NCI-H146 (cell line): ENCODE measurements at regions not wholly inside any gene's neighbourhood (a gene's known extent, or its start where the extent isn't known, plus 50 kb on each side); places are given as distances from the start of the nearest gene placed in this dataset.
"Not testable (repeated sequence)": the region's sequence is repeated elsewhere in the genome, so short reads cannot be mapped to it uniquely, and the experiment has no call there.

Experiments used
- DNase-seq: peaks from one replicate; lab custom pipeline; 2025; lab: John Stamatoyannopoulos, UW

GRCh38 chr3:174336784-174337183 is 522.4 kb upstream of the NAALADL2 start:
- no peak for DNase-seq

- DNase-seq: no peak
Measured at GRCh38 chr3:174337227-174337626, 521.9 kb upstream of the NAALADL2 start.

- peak; percentile 30 for DNase-seq
Measured at GRCh38 chr3:174340624-174341587, 518.2 kb upstream of the NAALADL2 start.

GRCh38 chr3:174342171-174342570 is 517.0 kb upstream of the NAALADL2 start:
- no peak for DNase-seq

GRCh38 chr3:174342941-174343501 is 516.1 kb upstream of the NAALADL2 start:
- DNase-seq: no peak

- no peak for DNase-seq
Measured at GRCh38 chr3:174346141-174346540, 513.0 kb upstream of the NAALADL2 start.

GRCh38 chr3:174346571-174346970 is 512.6 kb upstream of the NAALADL2 start:
- DNase-seq: no peak

- no peak for DNase-seq
Measured at GRCh38 chr3:174347474-174348138, 511.5 kb upstream of the NAALADL2 start.

GRCh38 chr3:174352227-174352626 is 506.9 kb upstream of the NAALADL2 start:
- DNase-seq: no peak

- DNase-seq: peak; percentile 66
Measured at GRCh38 chr3:174355505-174355904, 503.6 kb upstream of the NAALADL2 start.

GRCh38 chr3:174356596-174356995 is 502.5 kb upstream of the NAALADL2 start:
- no peak for DNase-seq

GRCh38 chr3:174358252-174358651 is 500.9 kb upstream of the NAALADL2 start:
- no peak for DNase-seq

GRCh38 chr3:174362556-174362955 is 496.6 kb upstream of the NAALADL2 start:
- no peak for DNase-seq

- DNase-seq: no peak
Measured at GRCh38 chr3:174363256-174363655, 495.9 kb upstream of the NAALADL2 start.

GRCh38 chr3:174365796-174366195 is 493.3 kb upstream of the NAALADL2 start:
- DNase-seq: no peak

- not testable (repeated sequence) for DNase-seq
Measured at GRCh38 chr3:174366904-174367303, 492.2 kb upstream of the NAALADL2 start.

- no peak for DNase-seq
Measured at GRCh38 chr3:174376346-174376745, 482.8 kb upstream of the NAALADL2 start.

GRCh38 chr3:174377096-174377495 is 482.0 kb upstream of the NAALADL2 start:
- no peak for DNase-seq

- DNase-seq: no peak
Measured at GRCh38 chr3:174377684-174378083, 481.4 kb upstream of the NAALADL2 start.

GRCh38 chr3:174382878-174383277 is 476.3 kb upstream of the NAALADL2 start:
- no peak for DNase-seq

GRCh38 chr3:174387736-174388135 is 471.4 kb upstream of the NAALADL2 start:
- no peak for DNase-seq

GRCh38 chr3:174397848-174398247 is 461.3 kb upstream of the NAALADL2 start:
- no peak for DNase-seq

GRCh38 chr3:174398761-174399160 is 460.4 kb upstream of the NAALADL2 start:
- DNase-seq: no peak
